ENCODE measurements at regions not wholly inside any gene's neighbourhood (a gene's known extent, or its start where the extent isn't known, plus 50 kb on each side); places are given as distances from the start of the nearest gene placed in this dataset.

GRCh38 chr5:162672061-162672460 is 604.5 kb downstream of the GABRG2 start:
- Histone ChIP-seq H4K20me1 (replicated peaks; ENCODE audit: control insufficient read depth, extremely low read depth, insufficient read depth, low read length) (no peaks in the 10 kb centered on the region), H2AFZ (ENCODE audit: low read depth, low read length) (no peak overlapping the region), H3K4me1 (ENCODE audit: control insufficient read depth, extremely low read depth, insufficient read depth, low read length) (no peaks in the 10 kb centered on the region), H3K4me3 (replicated peaks in 1 of 3; ENCODE audit: insufficient read depth in 1 of 3, low read depth in 1 of 3, low read length in 3 of 3) (no peak overlapping the region), H3K9me3 (replicated peaks; ENCODE audit: control insufficient read depth, insufficient read depth, low read length) (no peaks in the 10 kb centered on the region), H3K9ac (replicated peaks; ENCODE audit: extremely low read depth, insufficient read depth, low read length) (no peak overlapping the region), H3K27me3 (ENCODE audit: control insufficient read depth in 2 of 2, insufficient read depth in 2 of 2, low read length in 2 of 2) (no peaks in the 10 kb centered on the region), H3K27ac (ENCODE audit: insufficient read depth, low read depth, low read length) (no peak overlapping the region), H3K36me3 (ENCODE audit: control insufficient read depth in 2 of 2, extremely low read depth in 1 of 2, insufficient read depth in 2 of 2, low read length in 2 of 2) (no peaks in the 10 kb centered on the region), H3K9me1 (replicated peaks; ENCODE audit: control insufficient read depth, extremely low read depth, insufficient read depth, low read length) (no peaks in the 10 kb centered on the region), H3K4me2 (ENCODE audit: insufficient read depth, low read length) (no peak overlapping the region), H3K79me2 (ENCODE audit: control insufficient read depth, insufficient read depth, low read length) (no peaks in the 10 kb centered on the region)
- FAIRE-seq: no peak
- no peak for DNase-seq (ENCODE audit: low read depth, low spot score)
- ChIA-PET POLR2A (no interaction called here), CTCF (no interaction called here)
- dilution Hi-C loops (cut with MboI; ENCODE audit: extremely low pct_ligation_motif_present, low sequenced_read_pairs) (no loop called here), intact Hi-C loops (cut with micrococcal nuclease) (no loop called here)
- TF ChIP-seq GATA2 (IDR thresholded peaks at IDR 0.05; ENCODE audit: insufficient read depth, insufficient read length, low read depth, low read length): no peak
- no peak for TF ChIP-seq JUN (IDR thresholded peaks at IDR 0.05; ENCODE audit: borderline replicate concordance, insufficient read depth, insufficient read length, low read depth)
- TF ChIP-seq POLR2A (IDR thresholded peaks at IDR 0.05; ENCODE audit: low read depth, low read length): no peak
- no peak for TF ChIP-seq EZH2 (IDR thresholded peaks at IDR 0.05; ENCODE audit: borderline replicate concordance, low read depth, low read length, severe bottlenecking)
- TF ChIP-seq POLR2AphosphoS5 (IDR thresholded peaks at IDR 0.05; ENCODE audit: insufficient read depth, low read depth, low read length): no peak
- no peak for TF ChIP-seq MAX (IDR thresholded peaks at IDR 0.05; ENCODE audit: insufficient read depth, insufficient read length)
- no TSS peak for BruUV-seq (replicated peaks)

- H3K9ac ChIP-seq (replicated peaks; ENCODE audit: extremely low read depth, insufficient read depth, low read length): no peak overlapping the region
- H3K9me1 ChIP-seq (replicated peaks; ENCODE audit: control insufficient read depth, extremely low read depth, insufficient read depth, low read length): no peaks in the 10 kb centered on the region
- H3K36me3 ChIP-seq (ENCODE audit: control insufficient read depth in 2 of 2, extremely low read depth in 1 of 2, insufficient read depth in 2 of 2, low read length in 2 of 2): no peaks in the 10 kb centered on the region
- H3K4me2 ChIP-seq (ENCODE audit: insufficient read depth, low read length): no peak overlapping the region
- H2AFZ ChIP-seq (ENCODE audit: low read depth, low read length): no peak overlapping the region
- no peaks in the 10 kb centered on the region for H4K20me1 ChIP-seq (replicated peaks; ENCODE audit: control insufficient read depth, extremely low read depth, insufficient read depth, low read length)
- intact Hi-C loops (cut with micrococcal nuclease): no loop called here
- ChIA-PET POLR2A (no interaction called here), CTCF (no interaction called here)
- TF ChIP-seq MAX (IDR thresholded peaks at IDR 0.05; ENCODE audit: insufficient read depth, insufficient read length) (no peak), CTCF (IDR thresholded peaks at IDR 0.05; ENCODE audit: extremely low read depth in 1 of 2, insufficient read depth in 1 of 2, low read depth in 1 of 2, low read length in 2 of 2) (no peak), POLR2A (IDR thresholded peaks at IDR 0.05; ENCODE audit: low read depth, low read length) (no peak), POLR2AphosphoS5 (IDR thresholded peaks at IDR 0.05; ENCODE audit: insufficient read depth, low read depth, low read length) (no peak), EZH2 (IDR thresholded peaks at IDR 0.05; ENCODE audit: borderline replicate concordance, low read depth, low read length, severe bottlenecking) (no peak), JUN (IDR thresholded peaks at IDR 0.05; ENCODE audit: borderline replicate concordance, insufficient read depth, insufficient read length, low read depth) (no peak), FOS (IDR thresholded peaks at IDR 0.05; ENCODE audit: borderline replicate concordance, insufficient read depth, low read length) (no peak), MYC (IDR thresholded peaks at IDR 0.05; ENCODE audit: low read depth, low read length) (no peak), GATA2 (IDR thresholded peaks at IDR 0.05; ENCODE audit: insufficient read depth, insufficient read length, low read depth, low read length) (no peak)
- H3K9me3 ChIP-seq (replicated peaks; ENCODE audit: control insufficient read depth, insufficient read depth, low read length): peaks cover 2% of the 10 kb centered on the region
- H3K27me3 ChIP-seq (ENCODE audit: control insufficient read depth in 2 of 2, insufficient read depth in 2 of 2, low read length in 2 of 2): no peaks in the 10 kb centered on the region
- BruUV-seq (replicated peaks): no TSS peak
- no peaks in the 10 kb centered on the region for H3K79me2 ChIP-seq (ENCODE audit: control insufficient read depth, insufficient read depth, low read length)
- DNase-seq (ENCODE audit: low read depth, low spot score) (no peak), FAIRE-seq (no peak)
- no peak overlapping the region for H3K4me3 ChIP-seq (replicated peaks in 1 of 3; ENCODE audit: insufficient read depth in 1 of 3, low read depth in 1 of 3, low read length in 3 of 3)
- H3K27ac ChIP-seq (ENCODE audit: insufficient read depth, low read depth, low read length): no peak overlapping the region
- dilution Hi-C loops (cut with MboI; ENCODE audit: extremely low pct_ligation_motif_present, low sequenced_read_pairs): no loop called here
- H3K4me1 ChIP-seq (ENCODE audit: control insufficient read depth, extremely low read depth, insufficient read depth, low read length): no peaks in the 10 kb centered on the region
Measured at GRCh38 chr5:162683284-162683683, 615.7 kb downstream of the GABRG2 start.

Data from endothelial cell of umbilical vein (primary cell).